Testis (tissue), 2 donors: ENCODE measurements at regions not wholly inside any gene's neighbourhood (a gene's known extent, or its start where the extent isn't known, plus 50 kb on each side); places are given as distances from the start of the nearest gene placed in this dataset.

Experiments used
- DNase-seq: peaks from one replicate; pipeline ENCODE4 v3.0.0-alpha.2; 2019
- H3K27ac ChIP-seq, 2 donors: fragments of 200-600 bp; sonication (generic); one replicate each; pipeline ENCODE4 v1.5.1; 2019
- H3K27me3 ChIP-seq: fragments of 200-600 bp; sonication (generic); one replicate; pipeline ENCODE4 v1.5.1; 2019
- H3K36me3 ChIP-seq: fragments of 200-600 bp; sonication (generic); one replicate; pipeline ENCODE4 v1.5.1; 2017; ENCODE audit warnings: low read depth; ENCODE audit errors: missing control alignments
- H3K4me1 ChIP-seq: fragments of 200-600 bp; sonication (generic); one replicate; pipeline ENCODE4 v1.5.1; 2019
- H3K4me3 ChIP-seq, 2 donors: fragments of 200-600 bp; sonication (generic); one replicate each; pipeline ENCODE4 v1.5.1; 2017 to 2019
- H3K9me3 ChIP-seq: fragments of 200-600 bp; sonication (generic); one replicate; pipeline ENCODE4 v1.5.1; 2017
- POLR2A ChIP-seq: fragments of 450-650 bp; IDR thresholded peaks from one replicate; pipeline ENCODE4 v1.6.1; 2017; ENCODE audit warnings: antibody characterized with exemption, mild to moderate bottlenecking, moderate library complexity
- WGBS, 2 donors: methylation state at CpG; one replicate each; pipeline ENCODE4 v1.1.5; 2018; 5-methylcytosine and 5-hydroxymethylcytosine counted together
- intact Hi-C: fragments of 100-400 bp; cut with DNase I; formaldehyde crosslinking; loops from one replicate; pipeline ENCODE4 v1.15.1; 2023; ENCODE audit warnings: low total_unique reads
- TF ChIP-seq, protein P1 (sequence below), 3 experiments: fragments of 450-650 bp in 2 of 3; fragments of 200-600 bp in 1 of 3; sonication (generic) in 1 of 3; IDR thresholded peaks; one replicate each; pipeline ENCODE4 v1.5.1; 2016 to 2019; ENCODE audit warnings: antibody characterized with exemption in 3 of 3, mild to moderate bottlenecking in 2 of 3, moderate library complexity in 1 of 3

DNA sequence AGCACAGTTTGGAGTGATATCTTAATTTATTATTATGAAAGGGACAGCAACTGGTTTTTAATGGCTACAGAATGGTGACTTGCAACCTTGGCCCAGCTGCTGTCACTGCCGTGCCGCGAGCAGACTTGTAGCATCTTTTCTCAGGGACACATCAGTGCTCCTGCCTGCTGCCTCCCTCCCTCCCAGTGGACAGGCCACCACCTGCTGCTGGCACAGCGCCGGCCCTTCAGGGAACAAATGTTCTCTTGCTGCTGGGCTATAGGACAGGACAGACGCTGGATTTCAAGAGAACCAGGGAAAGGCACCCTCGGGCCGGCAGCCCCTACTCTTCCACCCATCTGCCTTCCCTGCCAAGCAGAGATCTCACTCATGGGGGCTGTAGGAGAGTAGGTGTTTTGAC, 413.8 kb upstream of the NFIA start:
- Histone ChIP-seq H3K36me3 (no peaks in the 10 kb centered on the region), H3K27ac (no peak overlapping the region), H3K9me3 (no peaks in the 10 kb centered on the region), H3K27me3 (no peaks in the 10 kb centered on the region), H3K4me1 (no peaks in the 10 kb centered on the region), H3K4me3 (no peak overlapping the region)
- intact Hi-C loops, result no loop called here
- TF ChIP-seq, protein P1, sequence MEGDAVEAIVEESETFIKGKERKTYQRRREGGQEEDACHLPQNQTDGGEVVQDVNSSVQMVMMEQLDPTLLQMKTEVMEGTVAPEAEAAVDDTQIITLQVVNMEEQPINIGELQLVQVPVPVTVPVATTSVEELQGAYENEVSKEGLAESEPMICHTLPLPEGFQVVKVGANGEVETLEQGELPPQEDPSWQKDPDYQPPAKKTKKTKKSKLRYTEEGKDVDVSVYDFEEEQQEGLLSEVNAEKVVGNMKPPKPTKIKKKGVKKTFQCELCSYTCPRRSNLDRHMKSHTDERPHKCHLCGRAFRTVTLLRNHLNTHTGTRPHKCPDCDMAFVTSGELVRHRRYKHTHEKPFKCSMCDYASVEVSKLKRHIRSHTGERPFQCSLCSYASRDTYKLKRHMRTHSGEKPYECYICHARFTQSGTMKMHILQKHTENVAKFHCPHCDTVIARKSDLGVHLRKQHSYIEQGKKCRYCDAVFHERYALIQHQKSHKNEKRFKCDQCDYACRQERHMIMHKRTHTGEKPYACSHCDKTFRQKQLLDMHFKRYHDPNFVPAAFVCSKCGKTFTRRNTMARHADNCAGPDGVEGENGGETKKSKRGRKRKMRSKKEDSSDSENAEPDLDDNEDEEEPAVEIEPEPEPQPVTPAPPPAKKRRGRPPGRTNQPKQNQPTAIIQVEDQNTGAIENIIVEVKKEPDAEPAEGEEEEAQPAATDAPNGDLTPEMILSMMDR (IDR thresholded peaks at IDR 0.05), result no peak
- TF ChIP-seq POLR2A, result no peak
- WGBS, 2 donors, result 65 to 76% methylated on average over 5 to 8 of the region's 8 CpGs
- DNase-seq, result no peak

- Histone ChIP-seq H3K9me3 (no peaks in the 10 kb centered on the region), H3K4me1 (no peaks in the 10 kb centered on the region), H3K36me3 (no peaks in the 10 kb centered on the region), H3K4me3 (no peak overlapping the region), H3K27ac (no peak overlapping the region), H3K27me3 (no peaks in the 10 kb centered on the region)
- TF ChIP-seq POLR2A, result no peak
- TF ChIP-seq, protein P1 (IDR thresholded peaks at IDR 0.05), result no peak
- no peak for DNase-seq
- intact Hi-C loops, result no loop called here
- 90 to 100% methylated on average over 1 of the region's 1 CpG for WGBS, 2 donors
Measured at GRCh38 chr1:60665311-60665710, 417.1 kb upstream of the NFIA start.

DNA sequence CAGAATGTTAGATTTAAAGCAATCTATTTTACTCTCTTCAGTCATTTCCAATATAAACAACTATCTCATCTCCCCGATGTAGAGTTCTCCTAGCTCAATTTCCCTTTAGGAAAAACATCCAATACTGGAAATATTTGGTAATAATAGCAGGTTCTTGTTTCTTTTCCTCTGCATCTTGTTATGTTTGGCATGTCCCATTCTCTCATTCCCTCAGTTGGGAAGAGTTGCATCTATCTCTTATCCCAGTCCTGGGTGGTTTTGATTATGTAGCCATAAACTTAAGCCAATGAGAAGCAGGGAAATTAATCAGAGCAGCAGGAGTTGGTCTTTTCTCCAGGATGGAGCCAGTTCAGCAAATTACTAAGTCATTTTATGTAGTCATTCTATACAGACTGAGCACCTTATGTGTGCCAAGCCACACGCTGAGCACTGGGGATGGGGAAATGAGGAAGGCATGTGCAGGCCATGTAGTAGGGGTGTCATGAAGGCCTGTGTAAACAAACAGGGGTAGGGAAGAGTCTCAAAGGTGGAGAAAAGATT, 418.2 kb upstream of the NFIA start:
- Histone ChIP-seq H3K27ac (no peak overlapping the region), H3K4me3 (no peak overlapping the region), H3K9me3 (no peaks in the 10 kb centered on the region), H3K36me3 (no peaks in the 10 kb centered on the region), H3K27me3 (no peaks in the 10 kb centered on the region), H3K4me1 (no peaks in the 10 kb centered on the region)
- intact Hi-C loops, result no loop called here
- no peak for TF ChIP-seq POLR2A
- TF ChIP-seq, protein P1 (IDR thresholded peaks at IDR 0.05), result no peak
- 74 to 80% methylated on average over 2 of the region's 2 CpGs for WGBS, 2 donors
- DNase-seq, result no peak

- no peak for DNase-seq
- Histone ChIP-seq H3K4me1 (no peaks in the 10 kb centered on the region), H3K9me3 (no peaks in the 10 kb centered on the region), H3K36me3 (no peaks in the 10 kb centered on the region), H3K27me3 (no peaks in the 10 kb centered on the region), H3K27ac (no peak overlapping the region), H3K4me3 (no peak overlapping the region)
- TF ChIP-seq POLR2A, result no peak
- TF ChIP-seq, protein P1 (IDR thresholded peaks at IDR 0.05), result no peak
- 92 to 95% methylated on average over 3 of the region's 3 CpGs for WGBS, 2 donors
- intact Hi-C loops, result no loop called here
Measured at GRCh38 chr1:60662486-60663044, 419.8 kb upstream of the NFIA start.

DNA sequence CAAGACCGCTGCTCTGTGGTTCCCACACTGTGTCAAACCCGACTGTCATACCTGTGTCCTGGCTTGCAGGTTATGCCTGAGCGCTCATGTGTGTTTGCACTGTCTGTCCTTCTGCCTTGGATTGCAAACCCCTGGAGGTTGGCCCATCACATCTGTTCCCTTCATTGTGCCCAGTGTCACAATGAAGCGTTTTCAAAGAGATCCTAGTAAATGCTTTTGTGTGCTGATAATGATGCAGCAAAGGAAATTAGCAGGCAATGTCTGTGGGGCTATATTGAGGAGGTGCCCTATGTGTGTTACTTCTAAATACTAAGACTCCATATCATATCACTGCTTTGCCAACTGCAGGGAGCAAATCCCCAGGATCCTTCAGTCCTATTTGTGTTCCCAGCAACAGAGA, 424.4 kb upstream of the NFIA start:
- no peak for TF ChIP-seq POLR2A
- TF ChIP-seq, protein P1 (IDR thresholded peaks at IDR 0.05), result no peak
- H3K4me1 ChIP-seq, result no peaks in the 10 kb centered on the region
- intact Hi-C loops, result no loop called here
- H3K27ac ChIP-seq, result no peak overlapping the region
- WGBS, 2 donors, result 87 to 92% methylated on average over 4 of the region's 4 CpGs
- no peak overlapping the region for H3K4me3 ChIP-seq
- no peaks in the 10 kb centered on the region for H3K36me3 ChIP-seq
- no peak for DNase-seq
- H3K27me3 ChIP-seq, result no peaks in the 10 kb centered on the region
- no peaks in the 10 kb centered on the region for H3K9me3 ChIP-seq
